ENCODE measurements at regions not wholly inside any gene's neighbourhood (a gene's known extent, or its start where the extent isn't known, plus 50 kb on each side); places are given as distances from the start of the nearest gene placed in this dataset.

GRCh38 chr6:98092331-98092730 lies 742.0 kb upstream of the POU3F2 start:
- no peak overlapping the region for H3K9ac ChIP-seq (ENCODE audit: low read length)
- H3K9me2 ChIP-seq (replicated peaks; ENCODE audit: insufficient read depth, low read length) = no peaks in the 10 kb centered on the region
- TF ChIP-seq CTCF (IDR thresholded peaks at IDR 0.05; ENCODE audit: low read length) (no peak), EZH2phosphoT487 (IDR thresholded peaks at IDR 0.05; ENCODE audit: low read length) (no peak), EZH2 (optimal IDR thresholded peaks at IDR 0.05; ENCODE audit: low read depth, low read length) (no peak)
- H3K36me3 ChIP-seq (replicated peaks; ENCODE audit: insufficient read depth, low read length) = no peaks in the 10 kb centered on the region
- no peak overlapping the region for H3K4me2 ChIP-seq (ENCODE audit: low read depth, low read length)
- H3K9me3 ChIP-seq (replicated peaks; ENCODE audit: insufficient read depth, low read length) = no peaks in the 10 kb centered on the region
- no peak overlapping the region for H3K27ac ChIP-seq (ENCODE audit: low read length)
- H2AFZ ChIP-seq (ENCODE audit: low read length) = no peak overlapping the region
- no peak for DNase-seq
- no peaks in the 10 kb centered on the region for H4K20me1 ChIP-seq (ENCODE audit: insufficient read depth, low read length)
- H3K79me2 ChIP-seq (ENCODE audit: low read length) = no peaks in the 10 kb centered on the region
- H3K4me3 ChIP-seq (ENCODE audit: low read length) = no peak overlapping the region
- no peaks in the 10 kb centered on the region for H3K27me3 ChIP-seq (replicated peaks; ENCODE audit: insufficient read depth, low read length)
- no peaks in the 10 kb centered on the region for H3K4me1 ChIP-seq (ENCODE audit: low read length)
- no peaks in the 10 kb centered on the region for H3F3A ChIP-seq (ENCODE audit: insufficient read depth, low read length)

- Histone ChIP-seq H3K27ac (ENCODE audit: low read length) (no peak overlapping the region), H3F3A (ENCODE audit: insufficient read depth, low read length) (no peaks in the 10 kb centered on the region), H3K4me2 (ENCODE audit: low read depth, low read length) (no peak overlapping the region), H3K4me3 (ENCODE audit: low read length) (no peak overlapping the region), H3K4me1 (ENCODE audit: low read length) (no peaks in the 10 kb centered on the region), H2AFZ (ENCODE audit: low read length) (no peak overlapping the region), H4K20me1 (ENCODE audit: insufficient read depth, low read length) (no peaks in the 10 kb centered on the region), H3K36me3 (replicated peaks; ENCODE audit: insufficient read depth, low read length) (no peaks in the 10 kb centered on the region), H3K79me2 (ENCODE audit: low read length) (no peaks in the 10 kb centered on the region), H3K9me2 (replicated peaks; ENCODE audit: insufficient read depth, low read length) (no peaks in the 10 kb centered on the region), H3K9ac (ENCODE audit: low read length) (no peak overlapping the region), H3K27me3 (replicated peaks; ENCODE audit: insufficient read depth, low read length) (no peaks in the 10 kb centered on the region), H3K9me3 (replicated peaks; ENCODE audit: insufficient read depth, low read length) (no peaks in the 10 kb centered on the region)
- TF ChIP-seq EZH2 (optimal IDR thresholded peaks at IDR 0.05; ENCODE audit: low read depth, low read length) (no peak), CTCF (IDR thresholded peaks at IDR 0.05; ENCODE audit: low read length) (no peak), EZH2phosphoT487 (IDR thresholded peaks at IDR 0.05; ENCODE audit: low read length) (no peak)
- DNase-seq = no peak
These were observed 739.7 kb upstream of the POU3F2 start for GRCh38 chr6:98094696-98095095.

- H3F3A ChIP-seq (ENCODE audit: insufficient read depth, low read length) = no peaks in the 10 kb centered on the region
- no peaks in the 10 kb centered on the region for H3K4me1 ChIP-seq (ENCODE audit: low read length)
- H3K9me3 ChIP-seq (replicated peaks; ENCODE audit: insufficient read depth, low read length) = no peaks in the 10 kb centered on the region
- TF ChIP-seq EZH2 (optimal IDR thresholded peaks at IDR 0.05; ENCODE audit: low read depth, low read length) = no peak
- no peak for TF ChIP-seq EZH2phosphoT487 (IDR thresholded peaks at IDR 0.05; ENCODE audit: low read length)
- TF ChIP-seq CTCF (IDR thresholded peaks at IDR 0.05; ENCODE audit: low read length) = no peak
- no peak overlapping the region for H3K4me3 ChIP-seq (ENCODE audit: low read length)
- H3K9ac ChIP-seq (ENCODE audit: low read length) = no peak overlapping the region
- no peaks in the 10 kb centered on the region for H3K27me3 ChIP-seq (replicated peaks; ENCODE audit: insufficient read depth, low read length)
- H3K27ac ChIP-seq (ENCODE audit: low read length) = no peak overlapping the region
- H3K4me2 ChIP-seq (ENCODE audit: low read depth, low read length) = no peak overlapping the region
- no peak for DNase-seq
- no peaks in the 10 kb centered on the region for H4K20me1 ChIP-seq (ENCODE audit: insufficient read depth, low read length)
- no peaks in the 10 kb centered on the region for H3K9me2 ChIP-seq (replicated peaks; ENCODE audit: insufficient read depth, low read length)
- no peak overlapping the region for H2AFZ ChIP-seq (ENCODE audit: low read length)
- no peaks in the 10 kb centered on the region for H3K79me2 ChIP-seq (ENCODE audit: low read length)
- no peaks in the 10 kb centered on the region for H3K36me3 ChIP-seq (replicated peaks; ENCODE audit: insufficient read depth, low read length)
These were observed 726.6 kb upstream of the POU3F2 start for GRCh38 chr6:98107801-98108200.

All from MM.1S (cell line).